Heart left ventricle (tissue), 13 donors: ENCODE measurements at regions not wholly inside any gene's neighbourhood (a gene's known extent, or its start where the extent isn't known, plus 50 kb on each side); places are given as distances from the start of the nearest gene placed in this dataset.

Source experiments
- CTCF ChIP-seq, 12 donors: fragments of 200-600 bp; sonication (generic) in 4 of 12; IDR thresholded peaks; one replicate each; pipeline versions ENCODE4 v1.5.0 to v1.8.0; 2018 to 2022; ENCODE audit warnings: antibody characterized with exemption in 12 of 12, mild to moderate bottlenecking in 5 of 12
- POLR2A ChIP-seq, 2 donors: fragments of 450-650 bp; IDR thresholded peaks; one replicate each; pipeline ENCODE4 v1.6.1; 2017; ENCODE audit warnings: antibody characterized with exemption in 2 of 2, mild to moderate bottlenecking in 2 of 2, moderate library complexity in 2 of 2
- donor health status: ischemic (EF 13 %, LVEDD 7.1; RV severe dilation, severe dysfunction).
- donor health status: DM: no; HTN: yes; CAD: no.
- donor health status: DM: no; HTN: no; CAD: no.
- donor health status: ischemic (EF 25% LVEDD 6.9; RV normal size, moderate dysfunction).
- donor health status: ischemic (EF 25% LVEDD 5.7; RV mildly dilated, moderate dysfunction).
- donor health status: ischemic (EF 35%, LVEDD 5.7; RV mildly dilated, moderate dysfunction).
- donor health status: nonischemic (EF 11% LVEDD 7.7; RV severe dilation, severe dysfunction).
- donor health status: DM: yes; HTN: yes; CAD: no.
- donor health status: PGD.
- donor health status: ischemic (EF 29% LVEDD 5.4; RV normal size, mild dysfunction).
- donor health status: nonischemic (EF 23%, LVEDD 6.1; RV moderate dilation, normal function).

GRCh38 chr13:106121173-106121754 lies 414.2 kb downstream of the EFNB2 start:
- TF ChIP-seq CTCF (IDR thresholded peaks at IDR 0.05) (no peak), POLR2A (IDR thresholded peaks at IDR 0.05) (no peak)
